ENCODE measurements at regions not wholly inside any gene's neighbourhood (a gene's known extent, or its start where the extent isn't known, plus 50 kb on each side); places are given as distances from the start of the nearest gene placed in this dataset.

GRCh38 chr9:107665057-107665456 lies 175.5 kb upstream of the KLF4 start:
- RAD21 ChIA-PET (ENCODE audit: low non-redundant PET in 1 of 2, low total read pairs in 2 of 2, uncharacterized antibody in 2 of 2, unreplicated experiment in 2 of 2): no interaction called here
- Histone ChIP-seq H3K4me2 (ENCODE audit: low read length) (no peak overlapping the region), H3K4me3 (replicated peaks in 1 of 2; ENCODE audit: low read depth in 1 of 2, low read length in 2 of 2) (no peak overlapping the region), H3K36me3 (ENCODE audit: control insufficient read depth in 1 of 2, insufficient read depth in 2 of 2, low read length in 2 of 2) (no peaks in the 10 kb centered on the region), H3K9me3 (ENCODE audit: control insufficient read depth in 1 of 2, insufficient read depth in 1 of 2, low read depth in 1 of 2, low read length in 2 of 2) (no peaks in the 10 kb centered on the region), H3K79me2 (ENCODE audit: insufficient read depth, low read length) (no peaks in the 10 kb centered on the region), H3K4me1 (ENCODE audit: control insufficient read depth in 1 of 2, insufficient read depth in 2 of 2, low read length in 2 of 2) (no peaks in the 10 kb centered on the region), H2AFZ (ENCODE audit: low read depth, low read length, poor library complexity, severe bottlenecking) (no peak overlapping the region), H3K27me3 (ENCODE audit: insufficient read depth, low read length) (no peaks in the 10 kb centered on the region), H3K9ac (ENCODE audit: low read length) (no peak overlapping the region), H3K27ac (ENCODE audit: low read depth, low read length) (no peak overlapping the region), H3K9me2 (ENCODE audit: insufficient read depth) (no peaks in the 10 kb centered on the region), H4K20me1 (ENCODE audit: insufficient read depth) (no peaks in the 10 kb centered on the region)
- CTCF ChIA-PET: no interaction called here
- TF ChIP-seq FOSL1 (IDR thresholded peaks at IDR 0.05; ENCODE audit: low read depth): no peak
- no peak for TF ChIP-seq ATF3 (IDR thresholded peaks at IDR 0.05)
- TF ChIP-seq EGR1 (IDR thresholded peaks at IDR 0.05; ENCODE audit: low read depth): no peak
- no peak for TF ChIP-seq ZNF274 (IDR thresholded peaks at IDR 0.05; ENCODE audit: low read depth, low read length)
- no peak for TF ChIP-seq POLR2AphosphoS5 (IDR thresholded peaks at IDR 0.05; ENCODE audit: low read depth, low read length)
- TF ChIP-seq SIN3A (IDR thresholded peaks at IDR 0.05; ENCODE audit: low read depth): no peak
- TF ChIP-seq CBX3 (IDR thresholded peaks at IDR 0.05; ENCODE audit: low read depth): no peak
- no peak for TF ChIP-seq MAX (IDR thresholded peaks at IDR 0.05)
- TF ChIP-seq RAD21 (IDR thresholded peaks at IDR 0.05; ENCODE audit: low read depth): no peak
- no peak for TF ChIP-seq TCF7L2 (IDR thresholded peaks at IDR 0.05; ENCODE audit: borderline replicate concordance, extremely low read depth, insufficient read depth, insufficient read length)
- ATAC-seq: no peak
- POLR2A ChIA-PET: no interaction called here
- BruUV-seq (replicated peaks): no TSS peak
- DNase-seq (ENCODE audit: low read depth, low spot score): no peak
- intact Hi-C loops (cut with micrococcal nuclease): no loop called here

- Histone ChIP-seq H3K9ac (ENCODE audit: low read length) (no peak overlapping the region), H3K9me2 (ENCODE audit: insufficient read depth) (no peaks in the 10 kb centered on the region), H3K4me2 (ENCODE audit: low read length) (no peak overlapping the region), H4K20me1 (ENCODE audit: insufficient read depth) (no peaks in the 10 kb centered on the region), H3K9me3 (ENCODE audit: control insufficient read depth in 1 of 2, insufficient read depth in 1 of 2, low read depth in 1 of 2, low read length in 2 of 2) (no peaks in the 10 kb centered on the region), H3K4me3 (replicated peaks in 1 of 2; ENCODE audit: low read depth in 1 of 2, low read length in 2 of 2) (no peak overlapping the region), H2AFZ (ENCODE audit: low read depth, low read length, poor library complexity, severe bottlenecking) (no peak overlapping the region), H3K4me1 (ENCODE audit: control insufficient read depth in 1 of 2, insufficient read depth in 2 of 2, low read length in 2 of 2) (no peaks in the 10 kb centered on the region), H3K36me3 (ENCODE audit: control insufficient read depth in 1 of 2, insufficient read depth in 2 of 2, low read length in 2 of 2) (no peaks in the 10 kb centered on the region), H3K79me2 (ENCODE audit: insufficient read depth, low read length) (no peaks in the 10 kb centered on the region), H3K27me3 (ENCODE audit: insufficient read depth, low read length) (no peaks in the 10 kb centered on the region), H3K27ac (ENCODE audit: low read depth, low read length) (no peak overlapping the region)
- ChIA-PET RAD21 (ENCODE audit: low non-redundant PET in 1 of 2, low total read pairs in 2 of 2, uncharacterized antibody in 2 of 2, unreplicated experiment in 2 of 2) (no interaction called here), CTCF (no interaction called here), POLR2A (no interaction called here)
- no TSS peak for BruUV-seq (replicated peaks)
- no peak for ATAC-seq
- intact Hi-C loops (cut with micrococcal nuclease): no loop called here
- no peak for DNase-seq (ENCODE audit: low read depth, low spot score)
- TF ChIP-seq REST (IDR thresholded peaks at IDR 0.05; ENCODE audit: low read depth) (no peak), YY1 (IDR thresholded peaks at IDR 0.05; ENCODE audit: extremely low read depth, insufficient replicate concordance, low read depth, low read length) (no peak), POLR2AphosphoS5 (IDR thresholded peaks at IDR 0.05; ENCODE audit: low read depth, low read length) (no peak), CTCF (IDR thresholded peaks at IDR 0.05 in 2 of 3, conservative IDR thresholded peaks at IDR 0.05 in 1 of 3; ENCODE audit: borderline replicate concordance in 1 of 3, insufficient read depth in 1 of 3, low read depth in 2 of 3, low read length in 2 of 3) (no peak), SRF (IDR thresholded peaks at IDR 0.05; ENCODE audit: low read depth) (no peak), EGR1 (IDR thresholded peaks at IDR 0.05; ENCODE audit: low read depth) (no peak), MAX (IDR thresholded peaks at IDR 0.05) (no peak), CEBPB (IDR thresholded peaks at IDR 0.05; ENCODE audit: low read depth) (no peak), ZFX (IDR thresholded peaks at IDR 0.05) (no peak), FOSL1 (IDR thresholded peaks at IDR 0.05; ENCODE audit: low read depth) (no peak)
Measured at GRCh38 chr9:107660976-107661375, 171.4 kb upstream of the KLF4 start.

Data from HCT116 (cell line).